GM18907 (cell line): ENCODE measurements at regions not wholly inside any gene's neighbourhood (a gene's known extent, or its start where the extent isn't known, plus 50 kb on each side); places are given as distances from the start of the nearest gene placed in this dataset.
"Not testable (repeated sequence)": the region's sequence is repeated elsewhere in the genome, so short reads cannot be mapped to it uniquely, and the experiment has no call there.

Experiments used
- ATAC-seq: cut with Tn5 transposase; IDR thresholded peaks from one replicate; pipeline ENCODE4 v1.9.1; 2021; ENCODE audit warnings: mild to moderate bottlenecking, moderate library complexity; ENCODE audit not compliant: unreplicated experiment

DNA sequence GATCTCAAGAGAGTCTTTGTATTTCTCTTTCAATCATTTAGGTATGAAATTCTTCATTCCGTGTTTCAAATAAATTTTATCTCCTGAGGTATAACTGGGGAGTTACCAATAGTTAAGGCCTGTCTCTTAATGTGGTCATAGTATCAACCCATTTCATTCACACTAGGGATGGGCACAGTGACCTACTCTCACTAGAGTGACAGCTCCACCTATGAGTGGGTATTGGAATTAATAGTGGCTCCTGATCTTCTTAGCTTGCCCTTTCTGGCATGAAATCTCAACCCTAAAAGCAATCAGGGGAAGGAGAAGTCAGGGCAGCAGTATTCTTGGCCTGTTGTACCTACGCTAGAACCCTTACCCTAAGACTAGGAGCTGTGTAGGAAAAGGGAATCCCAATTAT lies 507.7 kb downstream of the FAM181B start:
- ATAC-seq, result no peak

DNA sequence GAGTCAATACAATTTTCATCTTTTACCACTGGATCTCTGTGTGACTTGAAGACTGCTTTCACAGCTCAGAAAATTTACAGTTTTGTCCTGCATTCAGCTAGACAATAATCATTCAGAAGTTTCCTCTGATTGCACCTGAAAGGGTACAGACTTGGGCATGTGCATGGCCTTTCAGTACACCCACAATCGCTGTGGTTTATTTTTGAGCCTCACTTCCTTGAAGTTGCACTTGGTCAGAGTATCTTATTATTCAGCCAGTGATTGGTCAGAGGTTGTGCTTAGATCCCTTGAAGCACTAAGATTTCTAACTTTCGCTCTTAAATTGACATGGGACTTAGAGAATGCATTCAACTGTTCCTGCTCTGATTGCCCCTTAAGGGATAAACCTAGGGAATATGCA lies 508.2 kb downstream of the FAM181B start:
- no peak for ATAC-seq

DNA sequence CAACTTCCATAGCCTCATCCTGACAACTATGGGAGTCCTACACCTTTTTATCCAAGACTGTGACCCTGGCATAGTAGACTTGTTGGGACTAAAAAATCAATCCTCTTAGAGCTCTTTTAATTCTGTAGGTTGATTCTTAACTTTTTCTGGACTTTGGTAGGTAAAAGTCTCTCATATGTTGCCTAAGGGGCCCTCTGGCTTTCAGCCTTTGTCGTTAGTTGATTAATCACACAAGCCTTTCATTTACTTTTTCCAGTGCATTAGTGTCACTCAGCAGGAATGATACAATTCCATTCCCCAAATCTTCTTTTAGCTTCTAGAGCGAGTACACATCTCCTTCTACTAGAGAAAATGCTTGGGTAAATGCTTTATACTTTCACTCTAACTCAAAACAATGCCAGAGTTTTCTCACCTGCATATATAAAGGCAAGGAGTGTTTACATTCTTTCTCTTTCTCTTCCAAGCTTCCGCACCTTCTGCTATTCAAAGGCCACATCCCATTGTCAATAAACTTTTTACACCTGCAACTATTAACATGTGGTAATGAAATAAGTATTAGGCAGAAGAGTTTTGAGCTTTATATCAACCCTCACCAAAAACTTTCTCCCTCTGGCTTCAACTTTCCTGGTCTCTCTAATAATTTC lies 516.6 kb downstream of the FAM181B start:
- no peak for ATAC-seq

DNA sequence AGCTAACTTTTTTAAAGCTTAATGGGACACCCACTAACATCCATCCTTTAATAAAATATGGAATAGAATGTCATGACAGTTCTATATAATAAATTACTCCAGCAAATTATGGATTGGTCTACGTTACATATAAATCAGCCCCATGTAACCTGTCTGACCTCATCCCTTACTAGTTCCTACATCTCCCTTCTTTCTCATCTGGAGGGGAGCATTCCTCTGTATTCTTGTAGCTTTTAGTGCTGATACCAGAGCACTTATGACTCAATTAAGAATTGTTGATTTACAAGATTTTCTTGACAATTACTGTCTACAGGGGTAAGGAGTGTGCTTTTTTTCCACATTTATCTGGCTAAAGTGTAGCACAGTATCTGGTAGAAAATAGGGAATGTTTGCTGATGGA lies 523.7 kb downstream of the FAM181B start:
- ATAC-seq, result no peak

DNA sequence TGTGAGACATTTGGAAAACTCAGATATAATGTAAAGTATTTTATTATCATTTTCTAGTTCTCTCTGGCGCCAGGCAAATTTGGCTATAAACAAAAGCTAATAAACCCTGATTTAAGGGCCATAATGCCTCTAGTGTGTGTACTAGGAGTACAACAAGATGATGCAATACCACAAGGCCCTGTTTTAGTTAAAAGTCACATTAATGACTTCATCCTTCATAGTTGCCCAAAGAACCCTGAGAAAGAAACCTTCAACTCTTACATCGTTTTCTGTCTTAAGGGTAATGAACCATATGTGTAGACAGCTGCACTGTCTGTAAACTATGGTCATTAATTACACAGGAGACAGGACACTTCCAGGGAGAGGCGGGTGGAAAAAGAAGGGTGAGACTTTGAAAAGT lies 538.4 kb downstream of the FAM181B start:
- no peak for ATAC-seq

DNA sequence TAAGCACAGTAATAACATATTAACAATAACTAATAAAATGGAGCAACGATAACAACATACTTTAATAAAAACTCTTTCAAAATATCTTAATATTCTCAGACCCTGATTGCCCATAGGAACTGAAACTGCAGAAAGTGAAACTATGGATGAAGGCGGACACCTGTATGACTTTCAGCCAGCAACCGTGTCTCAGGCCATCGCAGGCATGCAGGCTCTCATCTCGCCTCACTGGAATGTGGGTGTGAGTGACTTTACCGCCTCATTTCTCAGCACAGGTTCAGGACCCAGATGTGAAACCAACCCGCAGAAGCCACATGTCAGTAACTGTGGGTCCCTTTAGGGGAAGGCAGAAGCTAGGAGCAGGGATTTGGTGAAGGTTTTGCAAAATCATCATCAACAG lies 539.1 kb downstream of the FAM181B start:
- no peak for ATAC-seq

DNA sequence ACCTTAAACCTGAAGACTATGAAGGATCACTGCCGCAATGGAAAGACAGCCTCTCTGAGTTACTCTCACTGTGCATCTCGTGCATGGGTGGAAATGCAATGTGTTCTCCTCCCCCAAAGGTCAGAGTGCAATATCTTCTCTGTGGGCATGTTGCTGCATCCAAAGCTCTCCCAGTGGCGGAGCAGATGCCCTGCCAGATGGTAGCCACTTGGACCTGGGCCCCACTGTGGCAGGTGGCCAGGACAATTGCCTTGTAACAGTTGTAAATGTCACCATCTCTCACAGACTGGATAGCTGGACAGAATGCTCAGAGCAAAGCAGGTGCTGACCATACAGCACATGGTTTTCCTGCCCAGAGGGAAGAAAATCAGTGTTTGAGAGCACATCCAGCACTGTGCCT lies 542.0 kb downstream of the FAM181B start:
- ATAC-seq, result no peak

DNA sequence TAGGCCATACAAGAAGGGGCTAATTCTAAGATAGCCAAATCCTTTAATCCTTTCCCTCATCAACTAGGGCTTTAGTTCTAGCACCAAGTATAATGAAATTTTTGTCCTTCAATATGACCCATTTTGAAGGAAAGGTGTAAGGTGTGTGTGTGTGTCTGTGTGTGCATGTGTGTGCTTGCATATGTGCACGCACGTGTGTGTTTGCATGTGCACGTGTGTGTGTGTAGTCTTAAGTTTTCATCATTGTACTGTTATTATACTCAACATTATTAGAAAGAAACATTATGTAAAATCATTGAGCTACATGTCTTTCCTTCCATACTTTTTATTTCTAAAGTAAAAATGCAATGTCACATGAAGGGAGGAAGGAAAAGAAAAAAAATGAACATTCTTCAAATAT lies 547.7 kb downstream of the FAM181B start:
- ATAC-seq, result no peak

DNA sequence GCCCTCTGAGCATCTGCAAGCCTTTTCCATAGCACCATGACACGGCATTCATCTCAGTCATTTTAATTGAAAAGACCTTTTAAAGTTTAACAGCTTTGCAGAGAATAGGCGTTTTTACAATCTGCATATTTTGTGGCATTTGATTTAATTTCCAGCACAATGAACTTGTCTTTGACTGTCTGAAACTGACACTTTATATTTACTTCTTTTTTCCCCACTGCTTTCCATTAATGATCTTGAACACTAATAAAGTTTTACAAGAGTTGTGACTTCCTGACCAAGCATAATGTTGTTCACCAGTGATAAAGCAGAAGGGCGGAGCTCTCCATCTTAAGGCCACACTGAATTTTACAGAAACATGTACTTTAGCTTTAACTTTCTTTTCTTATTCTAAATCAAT lies 548.7 kb downstream of the FAM181B start:
- ATAC-seq, result no peak

DNA sequence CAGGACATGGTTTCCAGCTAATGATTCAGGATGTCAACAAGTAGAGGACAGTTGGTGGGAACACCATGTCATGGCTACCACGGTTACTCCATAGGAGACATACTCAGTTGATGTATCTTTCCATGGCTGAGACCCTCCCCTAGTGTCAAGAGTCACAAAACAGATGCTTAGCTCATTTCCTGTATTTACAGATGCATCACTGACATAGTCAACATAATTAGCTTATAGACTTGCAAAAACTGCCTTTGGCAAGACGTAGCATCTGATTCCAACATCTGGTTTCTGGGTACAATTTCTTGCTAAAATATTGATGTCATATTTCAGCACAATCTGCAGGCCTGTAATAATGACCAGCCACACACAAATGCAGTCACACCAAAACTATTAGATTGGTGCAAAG lies 550.3 kb downstream of the FAM181B start:
- ATAC-seq, result no peak

DNA sequence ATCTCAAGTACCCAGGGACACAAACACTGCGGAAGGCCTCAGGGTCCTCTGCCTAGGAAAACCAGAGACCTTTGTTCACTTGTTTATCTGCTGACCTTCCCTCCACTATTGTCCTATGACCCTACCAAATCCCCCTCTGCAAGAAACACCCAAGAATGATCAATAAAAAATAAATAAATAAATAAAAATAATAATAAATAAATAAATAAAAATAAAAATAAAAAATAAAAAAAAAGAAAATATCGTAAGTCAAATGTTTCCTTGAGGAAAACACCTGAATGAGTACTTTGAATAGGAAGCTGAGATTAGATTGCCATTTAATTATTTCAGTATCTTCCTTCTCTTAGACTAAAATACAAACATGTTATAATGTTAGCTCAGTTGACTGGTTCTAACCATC lies 551.0 kb downstream of the FAM181B start:
- not testable (repeated sequence) for ATAC-seq

DNA sequence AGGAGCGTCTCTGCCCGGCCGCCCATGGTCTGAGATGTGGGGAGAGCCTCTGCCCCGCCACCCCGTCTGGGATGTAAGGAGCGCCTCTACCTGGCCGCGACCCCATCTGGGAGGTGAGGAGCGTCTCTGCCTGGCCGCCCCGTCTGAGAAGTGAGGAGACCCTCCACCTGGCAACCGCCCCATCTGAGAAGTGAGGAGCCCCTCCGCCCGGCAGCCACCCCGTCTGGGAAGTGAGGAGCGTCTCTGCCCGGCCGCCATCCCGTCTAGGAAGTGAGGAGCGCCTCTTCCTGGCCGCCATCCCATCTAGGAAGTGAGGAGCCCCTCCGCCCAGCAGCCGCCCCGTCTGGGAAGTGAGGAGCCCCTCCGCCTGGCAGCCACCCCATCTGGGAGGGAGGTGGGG lies 551.9 kb downstream of the FAM181B start:
- ATAC-seq, result not testable (repeated sequence)

DNA sequence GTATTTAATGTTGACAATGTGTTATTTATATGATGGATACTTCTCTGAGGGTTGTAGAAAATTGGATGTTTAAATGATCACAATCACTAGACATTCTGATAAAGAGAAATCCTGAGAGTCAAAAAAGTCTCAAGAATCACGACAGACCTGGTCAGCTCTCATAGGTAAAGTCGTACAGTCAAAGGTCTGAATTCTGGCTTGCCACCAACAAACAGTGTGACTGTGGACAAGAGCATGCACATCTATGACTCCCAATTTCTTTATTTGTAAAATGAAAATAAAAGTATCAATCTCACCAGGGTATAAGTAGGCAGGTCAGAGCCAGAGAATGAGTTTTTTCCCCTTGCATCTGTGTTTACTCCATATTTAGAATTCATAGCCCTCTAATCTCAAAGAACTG lies 556.7 kb downstream of the FAM181B start:
- ATAC-seq, result no peak

DNA sequence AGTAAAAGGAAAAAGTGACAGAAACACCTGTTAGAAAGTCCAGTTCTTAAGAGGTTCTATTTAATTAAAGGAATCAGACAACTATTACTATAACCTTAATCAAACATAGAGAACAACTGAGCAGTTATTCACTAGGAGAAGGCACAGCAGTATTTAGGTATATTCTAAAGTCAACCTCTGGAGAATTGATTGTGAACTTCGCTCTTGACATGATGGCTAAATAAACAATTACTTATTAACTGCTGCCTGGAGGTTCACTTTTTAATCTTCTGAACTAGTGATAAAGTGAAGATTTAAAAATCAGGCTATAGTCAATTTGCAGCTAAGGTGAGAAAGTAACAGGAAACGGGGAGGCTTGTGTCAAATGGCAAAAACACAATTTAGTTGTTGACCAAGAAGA lies 557.3 kb downstream of the FAM181B start:
- no peak for ATAC-seq

DNA sequence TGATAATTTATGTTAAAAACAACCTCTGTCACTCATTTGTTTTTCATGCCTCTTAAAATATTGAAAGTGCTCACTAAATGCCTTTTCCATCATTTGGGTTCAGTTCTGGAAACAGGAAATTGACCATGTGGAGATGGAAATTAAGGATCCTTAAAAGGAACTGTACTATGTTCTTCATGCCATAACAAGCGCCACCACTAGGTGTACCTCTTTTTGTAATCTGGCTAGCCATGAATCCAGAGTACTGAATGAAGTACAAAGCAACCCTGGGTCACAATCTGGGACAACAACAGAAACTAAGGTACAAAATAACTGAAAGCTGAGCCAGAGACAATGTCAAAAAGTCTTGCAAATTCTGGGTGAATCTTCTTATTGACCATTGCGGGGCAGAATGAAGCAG lies 559.1 kb downstream of the FAM181B start:
- no peak for ATAC-seq

DNA sequence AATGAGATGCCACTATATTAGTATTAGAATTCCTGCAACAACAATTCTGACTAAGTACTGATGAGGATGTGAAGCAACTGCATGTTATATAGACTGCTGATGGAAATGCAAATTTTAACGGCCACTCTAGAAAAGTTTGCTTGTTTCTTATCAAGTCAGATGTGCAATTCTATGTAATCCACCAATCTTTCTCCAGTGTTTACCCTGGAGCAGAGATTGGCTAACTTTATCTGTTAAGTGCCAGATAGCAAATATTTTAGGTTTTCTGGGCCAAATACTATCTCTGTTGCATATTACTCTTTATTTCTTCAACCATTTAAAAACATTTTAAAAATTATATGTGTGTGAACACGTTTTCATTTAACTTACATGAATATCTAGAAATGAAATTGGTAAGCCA lies 586.9 kb downstream of the FAM181B start:
- ATAC-seq, result no peak

DNA sequence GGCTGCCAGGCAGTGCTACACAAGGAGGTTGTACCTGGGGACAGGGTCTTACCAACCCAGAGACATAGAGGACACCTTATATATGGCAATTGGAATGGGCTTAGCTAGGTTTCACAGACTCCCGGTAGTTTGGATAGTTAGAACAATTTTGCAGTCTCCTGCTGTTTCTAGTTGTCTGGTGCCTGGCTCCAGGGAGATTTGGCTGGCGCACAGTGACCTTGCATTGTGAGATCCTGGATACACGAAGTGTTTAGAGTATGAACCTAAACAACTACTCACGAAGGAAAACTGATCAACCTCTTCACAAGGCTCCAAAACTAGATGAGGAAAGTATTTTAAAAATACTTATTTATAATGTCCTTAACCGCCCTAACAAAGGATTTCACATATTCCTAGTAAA lies 614.7 kb downstream of the FAM181B start:
- no peak for ATAC-seq

DNA sequence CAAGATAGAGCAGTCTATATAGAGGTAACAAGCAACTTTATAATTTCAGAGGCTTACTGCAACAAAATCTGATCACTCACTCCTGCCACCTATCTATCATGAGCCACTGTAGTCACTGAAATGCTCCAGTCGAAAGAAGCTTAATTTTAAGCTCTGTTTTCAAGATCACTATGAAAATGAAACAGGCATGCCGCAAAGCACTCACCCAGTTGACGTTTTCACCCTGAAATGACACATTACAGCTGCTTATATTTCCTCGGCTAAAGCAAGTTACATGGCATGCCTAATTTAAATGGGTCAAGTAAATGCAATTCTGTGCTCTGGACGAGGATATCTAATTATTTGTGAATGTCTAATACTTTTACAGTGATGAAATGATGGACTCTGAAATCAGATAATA lies 616.3 kb downstream of the FAM181B start:
- no peak for ATAC-seq

DNA sequence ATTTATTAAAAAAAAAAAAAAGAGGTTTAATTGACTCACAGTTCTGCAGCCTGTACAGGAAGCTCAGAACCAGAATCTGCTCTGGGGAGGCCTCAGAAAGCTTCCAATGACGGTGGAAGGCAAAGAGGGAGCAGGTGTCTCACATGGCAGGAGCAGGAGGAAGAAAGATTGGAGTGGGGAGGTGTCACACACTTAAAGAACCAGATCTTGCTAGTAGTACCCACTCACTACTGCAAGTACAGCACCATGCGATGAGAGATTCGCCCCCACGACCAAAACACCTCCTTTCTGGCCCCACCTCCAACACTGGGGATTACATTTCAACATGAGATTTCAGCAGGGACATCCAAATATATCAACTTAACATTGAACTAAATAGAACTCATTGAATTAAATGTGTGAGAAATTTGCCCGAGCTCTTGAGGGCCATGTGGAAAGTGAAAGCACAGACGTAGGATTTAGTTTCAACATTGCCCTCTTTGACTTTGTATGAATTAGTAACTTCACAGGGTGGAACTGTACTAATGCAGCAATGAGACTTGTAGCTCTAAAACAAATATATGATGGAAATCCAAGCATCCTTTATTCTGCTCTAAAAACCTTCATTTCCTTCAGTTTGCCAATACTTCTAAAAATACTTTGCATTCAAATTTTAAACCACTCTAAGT lies 628.2 kb downstream of the FAM181B start:
- ATAC-seq, result no peak

DNA sequence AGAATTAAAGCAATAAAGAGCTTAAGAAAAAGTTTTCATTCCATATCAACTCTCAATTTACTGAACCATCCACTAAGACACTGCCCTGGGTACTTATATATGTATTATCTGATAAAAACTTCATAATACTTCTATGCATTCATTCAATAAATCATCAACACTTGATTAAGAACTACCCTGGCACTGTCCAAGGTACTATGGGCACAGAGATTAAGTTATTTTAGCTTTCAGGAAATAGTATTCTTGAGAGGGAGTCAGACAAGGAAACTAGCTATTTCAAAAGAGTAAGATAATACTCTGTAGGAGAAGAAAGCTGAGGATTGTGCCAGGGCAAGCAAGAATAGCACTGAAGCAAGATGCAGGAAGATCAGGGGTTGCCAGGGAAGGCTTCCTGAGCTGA lies 640.8 kb downstream of the FAM181B start:
- no peak for ATAC-seq

DNA sequence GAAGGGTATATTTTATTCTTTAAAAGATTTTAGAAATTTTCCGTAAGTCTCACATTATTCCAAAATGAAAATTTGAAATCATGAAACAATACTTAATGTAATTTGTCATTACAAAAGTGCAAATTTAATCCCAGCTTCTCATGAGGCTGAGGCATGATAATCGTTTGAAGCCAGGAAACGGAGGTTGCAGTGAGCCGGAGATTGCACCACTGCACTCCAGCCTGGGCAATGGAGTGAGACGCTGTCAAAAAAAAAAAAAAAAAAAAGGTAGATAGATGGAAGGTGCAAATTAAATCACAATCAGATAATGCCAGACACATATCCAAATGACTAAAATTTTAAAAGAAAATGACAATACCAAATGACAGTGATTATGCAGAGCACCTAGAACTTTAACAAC lies 644.2 kb downstream of the FAM181B start:
- no peak for ATAC-seq

DNA sequence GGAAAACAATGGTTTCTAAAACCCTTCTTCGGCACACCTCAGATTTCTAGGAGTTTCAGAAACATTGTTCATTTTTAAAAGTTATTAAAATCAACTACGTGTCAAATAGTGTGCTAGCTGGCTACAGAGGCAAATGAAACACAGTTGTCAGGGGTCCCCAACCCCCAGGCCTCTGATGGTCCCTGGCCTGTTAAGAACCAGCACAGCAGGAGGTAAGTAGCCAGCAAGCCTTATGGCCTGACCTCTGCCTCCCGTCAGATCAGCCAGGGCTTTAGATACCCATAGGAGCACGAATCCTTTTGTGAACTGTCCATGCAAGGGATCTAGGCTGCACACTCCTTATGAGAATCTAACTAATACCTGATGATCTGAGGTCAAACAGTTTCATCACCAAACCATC lies 648.2 kb downstream of the FAM181B start:
- no peak for ATAC-seq

DNA sequence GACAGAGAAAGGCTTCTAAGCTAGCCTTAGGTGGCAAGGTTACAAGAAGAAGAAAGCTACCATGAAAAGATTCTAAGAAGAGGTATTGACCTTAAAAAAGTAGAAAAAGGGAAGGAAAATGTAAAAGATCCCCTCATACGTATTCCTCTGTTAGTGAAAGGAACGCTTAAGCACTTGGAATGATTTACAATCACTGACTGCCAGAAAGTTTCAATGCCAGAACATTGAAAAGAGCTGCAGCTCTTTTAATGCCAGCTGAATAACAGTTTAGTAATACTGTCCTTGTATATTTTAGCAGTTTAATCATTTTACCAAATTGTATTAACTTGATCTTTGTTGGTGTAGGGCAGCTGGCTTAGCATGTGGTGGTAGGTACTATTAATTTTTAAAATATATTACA lies 650.7 kb downstream of the FAM181B start:
- no peak for ATAC-seq
